GM18520 (cell line): ENCODE measurements at regions not wholly inside any gene's neighbourhood (a gene's known extent, or its start where the extent isn't known, plus 50 kb on each side); places are given as distances from the start of the nearest gene placed in this dataset.

Experiments used
- ATAC-seq: cut with Tn5 transposase; IDR thresholded peaks from one replicate; pipeline ENCODE4 v1.9.1; 2021; ENCODE audit not compliant: unreplicated experiment

DNA sequence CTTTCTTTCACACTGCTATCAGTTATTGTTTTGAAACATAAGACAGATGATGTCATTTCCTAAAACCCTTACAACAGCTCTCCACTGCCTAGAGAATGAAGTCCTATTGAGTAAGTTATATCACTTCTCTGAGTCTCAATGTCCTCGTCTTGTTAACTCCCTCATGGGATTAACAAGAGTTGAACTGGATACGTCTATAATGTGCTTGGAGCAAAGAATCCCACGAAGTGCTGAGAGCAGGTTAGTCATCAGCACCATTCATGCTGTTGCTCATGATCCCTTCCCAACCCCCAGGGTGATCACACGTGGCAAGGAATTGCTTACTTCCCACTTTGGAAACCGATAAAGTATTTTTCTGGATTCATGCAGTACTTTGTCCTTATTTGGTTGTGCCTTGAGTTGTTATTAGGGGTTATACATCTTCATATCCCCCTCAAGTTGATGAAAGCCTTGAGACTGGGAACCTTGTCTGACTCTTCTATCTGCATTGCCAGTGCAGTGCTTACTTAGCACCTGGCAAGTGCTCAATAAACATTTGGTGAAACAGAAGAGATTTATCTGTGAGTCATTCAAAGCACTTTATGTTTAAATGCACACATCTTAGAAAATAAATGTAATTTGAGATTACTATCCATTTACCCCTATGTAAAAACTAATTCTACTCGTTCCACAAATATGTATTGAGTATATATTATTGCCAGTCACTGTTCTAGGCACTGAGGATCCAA lies 487.5 kb downstream of the EPM2A start:
- no peak for ATAC-seq

GRCh38 chr6:145250436-145250835 lies 484.9 kb downstream of the EPM2A start:
- ATAC-seq, result no peak

DNA sequence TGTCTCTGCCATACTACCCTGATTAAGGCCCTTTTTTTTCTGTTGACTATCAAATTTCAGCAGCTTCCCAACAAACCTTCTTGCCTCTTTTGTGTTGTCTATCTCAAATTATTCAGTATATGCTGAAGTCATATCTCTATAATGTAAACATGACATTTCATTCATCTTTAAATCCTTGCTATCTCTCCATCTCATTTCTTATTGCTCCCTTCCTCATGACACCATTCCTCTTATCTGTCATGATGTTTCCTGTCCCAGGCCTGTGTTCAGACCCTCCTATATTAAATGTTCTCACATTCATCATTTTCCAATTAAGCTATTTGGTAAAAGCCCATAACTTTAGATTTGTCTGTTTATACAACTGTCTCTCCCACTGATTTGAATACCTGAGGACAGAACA lies 482.6 kb downstream of the EPM2A start:
- ATAC-seq, result no peak

DNA sequence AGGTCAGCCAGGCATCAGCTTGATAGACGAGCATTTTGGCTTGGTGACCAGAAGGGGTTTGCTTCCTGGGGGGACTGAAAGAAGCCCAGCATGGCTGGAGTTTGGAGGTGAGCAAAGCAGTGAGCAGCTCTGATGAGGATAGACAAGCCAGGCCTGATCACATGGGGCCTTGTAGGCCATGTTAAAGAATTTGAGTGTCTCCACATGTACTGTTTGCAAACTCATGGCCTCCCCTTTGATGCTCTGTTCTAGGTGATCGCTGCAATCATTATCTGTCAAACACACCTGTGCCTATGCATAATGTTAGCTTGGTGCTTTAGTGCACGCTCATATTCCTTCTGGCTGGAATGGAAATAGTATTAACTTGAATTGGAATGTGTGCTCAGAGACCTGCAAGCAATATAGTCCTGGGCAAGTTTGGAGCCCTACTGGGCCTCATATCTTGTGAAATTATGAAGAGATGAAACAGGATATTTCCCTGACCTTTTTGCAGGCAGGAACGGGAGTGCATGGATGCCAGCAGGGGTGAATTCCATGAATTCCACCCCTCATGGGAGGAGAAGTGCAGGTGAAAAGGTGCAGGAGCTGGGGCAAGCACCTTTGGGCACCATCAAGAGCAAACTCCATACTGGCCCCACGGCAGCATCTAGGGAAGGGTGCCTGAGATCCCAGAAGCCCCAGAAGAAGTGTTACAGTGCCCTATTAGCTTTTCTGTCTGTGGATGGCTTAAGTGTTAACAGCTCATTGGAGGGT lies 480.5 kb downstream of the EPM2A start:
- ATAC-seq, result no peak

- ATAC-seq, result no peak
Measured at GRCh38 chr6:145257704-145258103, 477.6 kb downstream of the EPM2A start.

- no peak for ATAC-seq
Measured at GRCh38 chr6:145258122-145258521, 477.2 kb downstream of the EPM2A start.

GRCh38 chr6:145260484-145261175 lies 474.7 kb downstream of the EPM2A start:
- no peak for ATAC-seq

- ATAC-seq, result no peak
Measured at GRCh38 chr6:145261758-145262157, 473.6 kb downstream of the EPM2A start.

GRCh38 chr6:145262771-145263170 lies 472.5 kb downstream of the EPM2A start:
- no peak for ATAC-seq

DNA sequence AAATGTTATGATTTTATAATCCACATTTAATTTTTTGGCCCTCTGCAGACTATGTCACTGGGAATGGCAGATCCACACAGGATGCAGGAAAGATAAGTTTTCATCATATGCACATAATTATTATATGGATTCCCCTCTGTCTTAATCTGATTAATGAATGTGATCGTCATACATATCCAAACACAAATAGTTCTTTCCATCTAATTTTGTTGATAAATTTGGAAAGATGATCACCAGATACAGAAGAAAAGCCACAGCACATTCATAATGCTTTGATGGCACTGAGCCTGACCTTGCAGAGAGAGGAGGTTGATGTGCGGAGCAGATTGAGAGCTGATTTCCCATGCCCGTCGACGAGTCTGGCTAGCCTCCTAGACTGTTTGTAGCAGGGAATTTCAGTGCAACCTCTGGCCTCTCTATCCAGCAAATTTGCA lies 471.5 kb downstream of the EPM2A start:
- ATAC-seq, result no peak

DNA sequence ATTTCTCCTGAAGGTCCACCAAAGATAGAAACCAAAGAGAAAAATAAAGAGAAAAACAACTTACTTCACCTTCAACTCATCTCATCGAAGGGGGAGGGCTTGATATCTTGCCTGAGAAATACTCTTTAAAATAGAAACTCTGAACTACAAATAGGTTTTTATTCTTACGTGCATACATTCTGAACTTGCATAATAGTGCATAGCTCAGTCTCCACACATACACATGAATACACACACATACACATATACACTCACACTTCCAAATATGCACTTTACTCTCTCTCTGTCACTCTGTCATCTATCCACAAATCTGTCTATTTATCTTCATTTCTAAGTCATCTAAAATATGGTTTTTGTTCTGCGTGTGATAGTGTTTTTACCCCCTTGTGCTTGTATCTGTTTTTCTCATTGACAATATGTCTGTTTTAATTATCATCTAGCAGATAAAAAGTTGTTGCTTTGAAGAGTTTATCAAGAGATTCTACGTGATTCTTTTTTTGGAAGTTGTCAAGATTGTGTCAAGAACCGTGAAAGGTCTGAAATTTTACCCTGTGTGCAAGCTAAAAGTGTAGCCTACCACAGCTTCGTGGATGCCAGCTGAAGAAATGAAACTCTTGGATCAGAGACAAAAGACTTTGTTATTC lies 468.8 kb downstream of the EPM2A start:
- no peak for ATAC-seq

- ATAC-seq, result no peak
Measured at GRCh38 chr6:145267076-145267867, 468.0 kb downstream of the EPM2A start.

GRCh38 chr6:145270464-145270863 lies 464.9 kb downstream of the EPM2A start:
- no peak for ATAC-seq

DNA sequence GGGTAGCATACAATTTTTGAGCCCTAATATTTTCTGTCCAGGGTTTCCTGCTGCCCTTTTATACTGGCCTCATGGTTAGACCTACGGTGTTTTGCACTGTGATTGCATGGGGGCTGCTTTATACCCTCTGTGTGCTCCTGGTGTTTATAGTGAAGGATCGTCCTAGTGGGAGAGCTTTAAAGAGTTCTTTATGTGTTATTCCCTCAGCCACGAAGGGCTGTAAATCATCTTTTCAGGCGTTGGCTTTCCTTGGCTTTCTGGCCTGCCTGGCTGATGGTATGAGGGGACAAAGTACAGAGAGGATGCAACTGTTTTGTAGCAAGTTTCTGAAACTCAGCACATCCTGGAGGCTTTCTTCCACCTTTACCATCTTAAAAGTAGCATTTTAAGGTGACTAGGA lies 464.3 kb downstream of the EPM2A start:
- ATAC-seq, result no peak

DNA sequence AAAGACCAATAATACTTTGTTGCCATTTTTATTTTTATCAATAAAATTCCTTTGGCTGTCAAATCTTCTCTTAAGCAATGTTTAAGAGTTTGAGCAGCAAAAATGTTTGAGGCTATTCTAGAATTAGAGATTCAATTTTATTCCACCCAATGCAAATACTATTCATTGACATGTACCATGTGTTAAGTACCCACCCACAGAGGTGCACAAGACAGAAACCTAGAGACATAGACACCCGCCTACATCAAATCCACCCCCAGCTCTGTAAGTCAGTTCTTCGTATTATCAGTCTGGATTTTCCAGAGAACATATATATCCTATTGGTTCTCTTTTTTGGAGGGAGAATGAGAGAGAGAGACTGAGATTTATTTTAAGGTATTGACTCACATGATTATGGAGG lies 463.7 kb downstream of the EPM2A start:
- no peak for ATAC-seq

GRCh38 chr6:145272246-145272645 lies 463.1 kb downstream of the EPM2A start:
- no peak for ATAC-seq

GRCh38 chr6:145273136-145273535 lies 462.2 kb downstream of the EPM2A start:
- ATAC-seq, result no peak

DNA sequence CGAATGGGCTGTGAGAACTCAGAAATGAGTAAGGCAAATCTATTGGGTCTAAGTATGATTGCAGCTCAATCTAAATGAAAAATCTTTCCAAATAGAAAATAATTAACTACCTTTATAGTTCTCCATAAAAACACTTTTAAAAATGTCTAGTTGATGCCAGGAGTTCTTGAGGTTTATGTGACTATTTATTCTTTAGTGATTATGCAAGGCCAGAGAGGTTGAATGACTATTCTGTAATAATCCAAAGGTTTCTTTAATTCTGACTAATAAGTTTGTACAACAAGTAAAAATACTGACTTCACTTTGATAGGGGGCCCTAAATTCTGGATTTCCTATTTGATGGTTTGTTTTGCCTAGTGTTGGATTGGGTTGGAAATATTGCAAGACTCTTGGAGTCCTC lies 461.2 kb downstream of the EPM2A start:
- ATAC-seq, result no peak

GRCh38 chr6:145275019-145275418 lies 460.3 kb downstream of the EPM2A start:
- ATAC-seq, result no peak

- no peak for ATAC-seq
Measured at GRCh38 chr6:145275787-145276186, 459.5 kb downstream of the EPM2A start.

DNA sequence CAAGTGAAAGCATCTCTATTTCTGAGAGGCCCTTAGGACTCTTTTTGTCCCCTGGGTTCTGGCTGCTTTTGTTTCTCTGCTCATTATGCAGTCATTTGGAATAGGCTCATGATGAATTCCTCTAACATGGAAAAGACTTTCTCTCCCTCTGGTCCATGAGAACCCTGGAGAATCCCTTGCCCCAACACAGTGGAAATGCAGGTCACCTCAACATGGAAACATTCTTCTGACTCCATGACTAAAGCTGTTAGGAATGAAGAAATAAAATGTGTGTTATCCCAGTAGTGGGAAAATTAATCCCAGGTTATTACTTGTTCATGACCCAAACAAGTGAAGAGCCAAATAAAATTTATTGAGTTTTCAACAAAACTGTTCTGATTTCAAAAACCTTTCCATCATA lies 458.6 kb downstream of the EPM2A start:
- ATAC-seq, result no peak
